Esophagus (tissue), 2 donors: ENCODE measurements at regions not wholly inside any gene's neighbourhood (a gene's known extent, or its start where the extent isn't known, plus 50 kb on each side); places are given as distances from the start of the nearest gene placed in this dataset.

Experiments used
- H3K27ac ChIP-seq, 2 donors: one replicate each; pipeline ENCODE4 v1.5.1; 2013; ENCODE audit warnings: low read depth in 2 of 2, mild to moderate bottlenecking in 2 of 2, inconsistent platforms in 1 of 2, low read length in 1 of 2, moderate library complexity in 1 of 2
- H3K27me3 ChIP-seq, 2 donors: one replicate each; pipeline ENCODE4 v1.6.1; 2013; ENCODE audit warnings: low read length in 2 of 2, control low read depth in 1 of 2, mild to moderate bottlenecking in 1 of 2; ENCODE audit not compliant: insufficient read depth in 2 of 2, control insufficient read depth in 1 of 2
- H3K36me3 ChIP-seq, 2 donors: one replicate each; pipeline ENCODE4 v1.6.1; 2013; ENCODE audit warnings: low read length in 1 of 2; ENCODE audit not compliant: control insufficient read depth in 2 of 2, insufficient read depth in 2 of 2
- H3K4me1 ChIP-seq, 2 donors: one replicate each; pipeline ENCODE4 v1.6.1; 2013; ENCODE audit warnings: low read length in 1 of 2; ENCODE audit not compliant: control insufficient read depth in 2 of 2, insufficient read depth in 2 of 2
- H3K4me3 ChIP-seq, 2 donors: one replicate each; pipeline ENCODE4 v1.5.1; 2013; ENCODE audit warnings: low read length in 2 of 2, mild to moderate bottlenecking in 2 of 2, low read depth in 1 of 2, moderate library complexity in 1 of 2
- H3K9me3 ChIP-seq, 2 donors: one replicate each; pipeline ENCODE4 v1.6.1; 2013; ENCODE audit warnings: mild to moderate bottlenecking in 2 of 2, low read depth in 1 of 2, low read length in 1 of 2, moderate library complexity in 1 of 2; ENCODE audit not compliant: control insufficient read depth in 2 of 2, insufficient read depth in 1 of 2
- WGBS, 2 donors: extraction: QIAGEN DNeasy Blood & Tissue Kit; methylation state at CpG; one replicate each; pipeline ENCODE4 v1.1.7; 2013; 5-methylcytosine and 5-hydroxymethylcytosine counted together
- donor health status: healthy with polysubstance abuse.
- donor health status: Bipolar disorder and iron deficiency.

DNA sequence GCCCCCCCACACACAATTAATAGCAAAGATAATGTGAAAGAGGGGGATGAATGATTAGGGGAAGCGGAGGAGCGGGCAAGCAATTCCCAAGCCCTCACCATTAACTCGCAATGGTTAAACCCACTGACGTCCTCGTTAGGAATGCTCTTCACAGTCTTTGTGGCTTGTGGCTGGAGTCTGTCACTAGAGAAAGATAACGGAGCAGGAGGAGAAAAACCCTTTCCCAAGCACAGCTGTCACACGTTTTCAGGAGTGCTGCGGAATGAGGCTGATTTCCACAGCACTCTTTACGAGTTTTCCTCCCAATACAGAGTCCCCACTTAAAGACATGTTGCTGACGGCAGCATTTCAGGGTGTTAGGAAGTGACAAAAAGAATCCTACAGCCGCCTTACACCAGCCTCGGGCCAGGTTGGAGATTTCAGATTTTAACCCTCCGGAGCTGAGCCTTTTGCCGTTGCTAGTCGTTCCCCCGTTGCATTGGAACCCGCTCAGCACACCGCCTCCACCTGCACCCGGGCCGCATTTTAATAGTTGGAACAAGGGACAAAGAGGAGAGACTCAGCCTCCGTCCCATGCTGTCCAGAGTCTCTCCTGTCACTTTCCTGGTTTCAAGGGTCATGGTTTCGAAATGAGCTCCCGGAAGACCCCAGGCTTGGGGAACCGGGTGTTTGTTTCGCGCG is 92.2 kb downstream of the GEMIN8 start:
- H3K4me1 ChIP-seq = no peaks in the 10 kb centered on the region
- H3K4me3 ChIP-seq = peak overlapping the region; percentile 40 to 59
- H3K27ac ChIP-seq = peak overlapping the region in 1 of 2 donors; percentile 37
- 11 to 17% methylated on average over 27 of the region's 27 CpGs for WGBS, 2 donors
- H3K9me3 ChIP-seq = no peaks in the 10 kb centered on the region
- no peaks in the 10 kb centered on the region for H3K27me3 ChIP-seq
- no peaks in the 10 kb centered on the region for H3K36me3 ChIP-seq

GRCh38 chrX:13936521-13937225 is 93.0 kb downstream of the GEMIN8 start:
- no peaks in the 10 kb centered on the region for H3K9me3 ChIP-seq
- H3K27ac ChIP-seq = no peak overlapping the region

DNA sequence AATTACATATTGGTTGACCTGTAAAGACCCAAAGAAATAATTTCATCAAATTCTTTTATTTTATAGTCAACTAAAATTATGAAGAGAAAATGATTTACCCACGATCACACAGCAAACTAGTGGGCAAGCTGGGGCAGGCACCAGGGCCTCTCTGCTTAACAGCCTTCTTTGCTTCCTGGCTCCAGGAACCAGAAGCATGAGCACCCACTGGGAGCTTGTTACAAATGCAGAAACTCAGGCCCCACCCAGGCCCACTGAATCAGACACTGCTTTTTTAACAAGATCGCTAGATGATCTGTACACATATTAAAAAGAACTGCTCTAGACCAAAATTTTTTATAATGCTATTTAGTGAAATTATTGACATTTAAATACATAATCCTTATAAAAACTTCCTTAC is 95.0 kb downstream of the GEMIN8 start:
- no peaks in the 10 kb centered on the region for H3K4me1 ChIP-seq
- H3K27me3 ChIP-seq = no peaks in the 10 kb centered on the region
- no peak overlapping the region for H3K4me3 ChIP-seq
- no peak overlapping the region for H3K27ac ChIP-seq
- H3K9me3 ChIP-seq = no peaks in the 10 kb centered on the region
- H3K36me3 ChIP-seq = no peaks in the 10 kb centered on the region
- WGBS, 2 donors = 65 to 68% methylated on average over 2 of the region's 2 CpGs

More at GRCh38 chrX:13936521-13937225, 93.0 kb downstream of the GEMIN8 start:
- Histone ChIP-seq H3K4me3 (no peak overlapping the region), H3K4me1 (no peaks in the 10 kb centered on the region), H3K36me3 (no peaks in the 10 kb centered on the region), H3K27me3 (no peaks in the 10 kb centered on the region)
- WGBS, 2 donors = 45 to 87% methylated on average over 9 of the region's 9 CpGs

GRCh38 chrX:13933851-13934250 is 95.8 kb downstream of the GEMIN8 start:
- Histone ChIP-seq H3K36me3 (no peaks in the 10 kb centered on the region), H3K4me1 (no peaks in the 10 kb centered on the region), H3K27me3 (no peaks in the 10 kb centered on the region), H3K27ac (peak overlapping the region in 1 of 2 donors; percentile 28), H3K4me3 (no peak overlapping the region), H3K9me3 (no peaks in the 10 kb centered on the region)
- 69 to 81% methylated on average over 7 of the region's 7 CpGs for WGBS, 2 donors

- Histone ChIP-seq H3K9me3 (no peaks in the 10 kb centered on the region), H3K4me1 (no peaks in the 10 kb centered on the region), H3K36me3 (no peaks in the 10 kb centered on the region), H3K4me3 (no peak overlapping the region), H3K27me3 (no peaks in the 10 kb centered on the region), H3K27ac (no peak overlapping the region)
- WGBS, 2 donors = 55 to 70% methylated on average over 3 of the region's 3 CpGs
Observed at GRCh38 chrX:13933352-13933751, 96.3 kb downstream of the GEMIN8 start.

- Histone ChIP-seq H3K4me3 (no peak overlapping the region), H3K4me1 (no peaks in the 10 kb centered on the region)
Observed at GRCh38 chrX:13932416-13932815, 97.3 kb downstream of the GEMIN8 start.

DNA sequence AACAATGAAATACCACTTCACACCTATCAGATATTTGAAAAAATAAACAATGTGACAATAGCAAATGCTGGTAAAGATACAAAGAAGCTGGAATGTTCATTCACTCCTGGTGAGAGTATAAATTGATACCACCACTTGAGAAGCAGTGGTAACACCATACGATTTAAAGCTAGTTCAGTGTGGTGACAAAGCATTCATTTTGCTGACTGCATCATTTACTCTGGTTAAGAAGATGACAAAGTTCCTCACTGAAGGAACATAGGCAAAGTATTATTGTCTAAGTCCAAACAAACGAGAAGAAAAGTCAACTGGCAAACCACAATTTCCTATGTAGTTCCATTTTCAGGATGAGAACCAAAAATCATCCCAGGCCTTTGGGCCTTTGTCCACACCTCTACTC is 102.5 kb downstream of the GEMIN8 start:
- 78 to 80% methylated on average over 2 of the region's 2 CpGs for WGBS, 2 donors
- Histone ChIP-seq H3K36me3 (no peaks in the 10 kb centered on the region), H3K27ac (no peak overlapping the region), H3K4me1 (no peaks in the 10 kb centered on the region), H3K9me3 (no peaks in the 10 kb centered on the region), H3K4me3 (no peak overlapping the region), H3K27me3 (no peaks in the 10 kb centered on the region)

More at GRCh38 chrX:13932416-13932815, 97.3 kb downstream of the GEMIN8 start:
- H3K9me3 ChIP-seq = no peaks in the 10 kb centered on the region
- no peak overlapping the region for H3K27ac ChIP-seq
- H3K36me3 ChIP-seq = no peaks in the 10 kb centered on the region
- H3K27me3 ChIP-seq = no peaks in the 10 kb centered on the region

DNA sequence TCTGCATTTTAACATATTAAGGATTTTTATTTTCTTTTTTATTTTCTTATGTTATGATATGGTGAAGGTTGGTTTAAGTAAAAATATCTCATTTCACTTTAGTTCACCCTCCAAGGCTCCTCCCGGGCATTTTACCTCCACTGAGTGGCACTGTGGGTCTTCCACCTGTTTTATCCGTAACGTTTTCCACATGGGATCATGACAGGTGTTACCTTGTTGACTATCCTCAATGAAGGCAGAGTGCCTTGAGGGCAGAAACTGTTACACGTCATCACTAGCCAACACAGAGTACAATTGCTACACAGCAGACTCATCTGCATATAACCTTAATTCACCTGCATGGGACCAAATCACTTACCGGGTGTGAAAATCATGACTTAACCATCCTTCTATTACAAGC is 105.8 kb downstream of the GEMIN8 start:
- 54 to 62% methylated on average over 5 of the region's 5 CpGs for WGBS, 2 donors

DNA sequence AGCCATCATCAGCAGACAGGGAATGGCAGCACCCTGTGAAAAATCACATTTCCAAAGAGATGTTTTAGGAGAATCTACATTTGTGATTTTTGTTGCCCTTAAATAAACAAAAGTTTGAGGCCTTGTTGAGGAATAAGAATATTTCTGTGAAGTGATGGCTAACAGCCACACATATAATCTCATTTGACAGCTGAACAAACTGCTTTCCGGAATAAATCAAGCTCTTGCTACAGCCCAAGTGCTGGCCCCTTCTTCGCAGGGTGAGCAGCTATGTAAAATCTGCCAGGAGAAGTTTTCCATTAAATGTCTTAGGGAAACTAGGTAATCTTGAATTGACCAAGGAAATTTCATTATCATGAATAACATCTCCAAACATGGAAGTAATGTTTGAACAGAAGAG is 106.4 kb upstream of the GPM6B start:
- no peaks in the 10 kb centered on the region for H3K9me3 ChIP-seq
- WGBS, 2 donors = 21 to 54% methylated on average over 2 of the region's 2 CpGs
- no peaks in the 10 kb centered on the region for H3K4me1 ChIP-seq
- H3K36me3 ChIP-seq = no peaks in the 10 kb centered on the region
- H3K27ac ChIP-seq = no peak overlapping the region
- H3K27me3 ChIP-seq = peaks cover 0 to 3% of the 10 kb centered on the region in 2 donors
- H3K4me3 ChIP-seq = no peak overlapping the region

More for the DNA sequence above, 105.8 kb downstream of the GEMIN8 start:
- peaks cover 0 to 3% of the 10 kb centered on the region in 2 donors for H3K27me3 ChIP-seq
- no peaks in the 10 kb centered on the region for H3K9me3 ChIP-seq
- no peaks in the 10 kb centered on the region for H3K4me1 ChIP-seq
- no peak overlapping the region for H3K4me3 ChIP-seq
- no peaks in the 10 kb centered on the region for H3K36me3 ChIP-seq
- H3K27ac ChIP-seq = no peak overlapping the region

- H3K4me1 ChIP-seq = no peaks in the 10 kb centered on the region
- H3K27ac ChIP-seq = no peak overlapping the region
- 70 to 81% methylated on average over 2 of the region's 2 CpGs for WGBS, 2 donors
- peaks cover 0 to 7% of the 10 kb centered on the region in 2 donors for H3K27me3 ChIP-seq
- H3K4me3 ChIP-seq = no peak overlapping the region
- H3K36me3 ChIP-seq = no peaks in the 10 kb centered on the region
- no peaks in the 10 kb centered on the region for H3K9me3 ChIP-seq
Observed at GRCh38 chrX:13917507-13917906, 100.6 kb upstream of the GPM6B start.
